Endothelial cell of umbilical vein (primary cell): ENCODE measurements at regions not wholly inside any gene's neighbourhood (a gene's known extent, or its start where the extent isn't known, plus 50 kb on each side); places are given as distances from the start of the nearest gene placed in this dataset.

Source experiments
- BruUV-seq: library from RNA; stranded (reverse); fragments of 400-500 nt; replicated peaks from 2 replicates; lab custom pipeline; 2021; lab: Mats Ljungman, UMichigan
- CTCF ChIA-PET: fragments of 300-600, 350-600 bp; sonication (Branson Sonifier 250); formaldehyde crosslinking; loops from one replicate; lab custom pipeline; 2021; ENCODE audit warnings: antibody characterized with exemption, inconsistent platforms; lab: Charles Lee
- POLR2A ChIA-PET: fragments of 300-600, 350-600 bp; sonication (Branson Sonifier 250); formaldehyde crosslinking; loops from one replicate; lab custom pipeline; 2021; ENCODE audit warnings: antibody characterized with exemption, inconsistent platforms; lab: Charles Lee
- DNase-seq: peaks from one replicate; pipeline ENCODE4 v3.0.0-alpha.2; 2011; ENCODE audit warnings: low read depth, low spot score
- FAIRE-seq: peaks from 2 replicates; lab custom pipeline; 2011; peaks lifted over from hg19 to GRCh38; lab: Jason Lieb, UNC
- H2AFZ ChIP-seq: 2 replicates; pipeline ENCODE4 v1.6.0; 2012; ENCODE audit warnings: low read depth, low read length, control low read depth, inconsistent platforms
- H3K27ac ChIP-seq: 2 replicates; pipeline ENCODE4 v1.5.1; 2011; ENCODE audit warnings: low read depth, mild to moderate bottlenecking, control low read depth, low read length, moderate library complexity; ENCODE audit not compliant: insufficient read depth
- H3K27me3 ChIP-seq, 2 experiments: 2 replicates each; pipeline versions ENCODE4 v1.6.0 to v1.6.1; 2011; ENCODE audit warnings: low read length in 2 of 2, mixed read lengths in 1 of 2; ENCODE audit not compliant: control insufficient read depth in 2 of 2, insufficient read depth in 2 of 2
- H3K36me3 ChIP-seq, 2 experiments: 2 replicates in 1 of 2; 3 replicates in 1 of 2; pipeline ENCODE4 v1.5.1; 2011; ENCODE audit warnings: low read length in 2 of 2, mild to moderate bottlenecking in 1 of 2, moderate library complexity in 1 of 2; ENCODE audit not compliant: control insufficient read depth in 2 of 2, insufficient read depth in 2 of 2; ENCODE audit errors: extremely low read depth in 1 of 2
- H3K4me1 ChIP-seq: 3 replicates; pipeline ENCODE4 v1.5.1; 2011; ENCODE audit warnings: mild to moderate bottlenecking, low read length; ENCODE audit not compliant: control insufficient read depth, insufficient read depth; ENCODE audit errors: extremely low read depth
- H3K4me2 ChIP-seq: 2 replicates; pipeline ENCODE4 v1.6.1; 2011; ENCODE audit warnings: low read length, control low read depth, mixed read lengths; ENCODE audit not compliant: insufficient read depth
- H3K4me3 ChIP-seq, 3 experiments: fragments of 200-600 bp in 1 of 3; sonication (generic), shearing (Covaris generic) in 1 of 3; replicated peaks in 1 of 3; 2 replicates each; pipeline ENCODE4 v1.5.1; 2011 to 2016; ENCODE audit warnings: control low read depth in 3 of 3, low read length in 3 of 3, mild to moderate bottlenecking in 2 of 3, inconsistent platforms in 1 of 3, low read depth in 1 of 3, moderate library complexity in 1 of 3; ENCODE audit not compliant: insufficient read depth in 1 of 3
- H3K79me2 ChIP-seq: 2 replicates; pipeline ENCODE4 v1.6.0; 2012; ENCODE audit warnings: low read length, inconsistent platforms; ENCODE audit not compliant: control insufficient read depth, insufficient read depth
- H3K9ac ChIP-seq: replicated peaks from 2 replicates; pipeline ENCODE3; 2011; ENCODE audit warnings: low read length, control low read depth; ENCODE audit not compliant: insufficient read depth; ENCODE audit errors: extremely low read depth
- H3K9me1 ChIP-seq: replicated peaks from 3 replicates; pipeline ENCODE4 v1.6.0; 2011; ENCODE audit warnings: mild to moderate bottlenecking, low read length; ENCODE audit not compliant: control insufficient read depth, insufficient read depth; ENCODE audit errors: extremely low read depth
- H3K9me3 ChIP-seq: replicated peaks from 2 replicates; pipeline ENCODE4 v1.5.1; 2012; ENCODE audit warnings: low read length, inconsistent platforms; ENCODE audit not compliant: control insufficient read depth, insufficient read depth
- H4K20me1 ChIP-seq: replicated peaks from 2 replicates; pipeline ENCODE3; 2011; ENCODE audit warnings: mild to moderate bottlenecking, low read length; ENCODE audit not compliant: control insufficient read depth, insufficient read depth; ENCODE audit errors: extremely low read depth
- EZH2 ChIP-seq: IDR thresholded peaks from 2 replicates; pipeline ENCODE4 v1.6.1; 2012; ENCODE audit warnings: borderline replicate concordance, low read depth, mild to moderate bottlenecking, moderate library complexity, low read length, inconsistent platforms; ENCODE audit not compliant: severe bottlenecking
- FOS ChIP-seq: IDR thresholded peaks from 2 replicates; pipeline ENCODE4 v1.6.1; 2011; ENCODE audit warnings: mild to moderate bottlenecking, low read length, moderate library complexity, borderline replicate concordance; ENCODE audit not compliant: insufficient read depth
- GATA2 ChIP-seq: IDR thresholded peaks from 2 replicates; pipeline ENCODE4 v1.7.0; 2011; ENCODE audit warnings: low read depth, mild to moderate bottlenecking, moderate library complexity, mixed read lengths, low read length; ENCODE audit not compliant: insufficient read length, insufficient read depth
- JUN ChIP-seq: IDR thresholded peaks from 2 replicates; pipeline ENCODE4 v1.6.1; 2011; ENCODE audit warnings: borderline replicate concordance, low read depth; ENCODE audit not compliant: insufficient read length, insufficient read depth
- MYC ChIP-seq: IDR thresholded peaks from one replicate; pipeline ENCODE4 v1.6.1; 2011; ENCODE audit warnings: mild to moderate bottlenecking, low read depth, low read length
- POLR2A ChIP-seq: IDR thresholded peaks from 2 replicates; pipeline ENCODE4 v1.6.1; 2012; ENCODE audit warnings: low read depth, mild to moderate bottlenecking, control low read depth, low read length
- POLR2AphosphoS5 ChIP-seq: IDR thresholded peaks from 2 replicates; pipeline ENCODE4 v1.6.1; 2012; ENCODE audit warnings: low read depth, mild to moderate bottlenecking, control low read depth, low read length, moderate library complexity; ENCODE audit not compliant: insufficient read depth
- dilution Hi-C: fragments of 300-500 bp; cut with MboI; formaldehyde crosslinking; loops from one replicate; pipeline ENCODE4 v1.15.0; 2019; ENCODE audit warnings: low sequenced_read_pairs; ENCODE audit not compliant: extremely low pct_ligation_motif_present
- intact Hi-C: fragments of 100-400 bp; cut with micrococcal nuclease; formaldehyde crosslinking; loops from one replicate; pipeline ENCODE4 v1.10.0; 2022
- TF ChIP-seq, protein P1 (sequence below), 2 donors: IDR thresholded peaks; 1 replicate in 1 of 2; 2 replicates in 1 of 2; pipeline ENCODE4 v1.5.1; 2011; ENCODE audit warnings: low read length in 2 of 2, mild to moderate bottlenecking in 2 of 2, moderate library complexity in 2 of 2, control low read depth in 1 of 2, inconsistent platforms in 1 of 2, low read depth in 1 of 2; ENCODE audit not compliant: insufficient read depth in 1 of 2; ENCODE audit errors: extremely low read depth in 1 of 2
- TF ChIP-seq, protein P2 (sequence below): IDR thresholded peaks from 2 replicates; pipeline ENCODE4 v1.6.1; 2011; ENCODE audit not compliant: insufficient read depth, insufficient read length

DNA sequence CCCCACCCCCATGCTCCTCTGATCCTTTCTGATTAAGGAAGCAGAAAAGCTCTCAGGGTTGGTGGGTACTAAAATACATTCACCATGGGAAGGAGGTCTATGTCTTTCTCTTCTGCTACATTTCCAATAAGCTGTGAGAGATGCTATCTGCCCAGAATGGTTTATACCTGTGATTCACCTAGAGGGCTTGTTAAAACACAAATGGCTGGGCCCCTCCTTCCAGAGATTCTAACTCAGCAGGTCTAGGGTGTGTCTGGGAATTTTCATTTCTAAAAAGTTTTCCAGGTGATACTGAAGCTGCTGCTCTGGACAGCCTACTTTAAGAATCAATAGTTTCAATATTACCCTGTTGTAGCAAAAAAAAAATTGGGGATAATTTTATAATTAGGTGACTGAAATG is 772.2 kb upstream of the ZEB2 start:
- Histone ChIP-seq H3K4me2 (no peak overlapping the region), H3K27me3 (no peaks in the 10 kb centered on the region), H2AFZ (no peak overlapping the region), H3K9me3 (no peaks in the 10 kb centered on the region), H3K4me1 (no peaks in the 10 kb centered on the region), H3K4me3 (no peak overlapping the region), H3K36me3 (no peaks in the 10 kb centered on the region), H3K79me2 (no peaks in the 10 kb centered on the region), H3K9ac (no peak overlapping the region), H3K9me1 (no peaks in the 10 kb centered on the region), H4K20me1 (no peaks in the 10 kb centered on the region), H3K27ac (no peak overlapping the region)
- FAIRE-seq (no peak), DNase-seq (no peak)
- POLR2A ChIA-PET: no interaction called here
- CTCF ChIA-PET: no interaction called here
- no TSS peak for BruUV-seq
- intact Hi-C loops: no loop called here
- no peak for TF ChIP-seq MYC
- no peak for TF ChIP-seq EZH2
- no peak for TF ChIP-seq JUN
- TF ChIP-seq GATA2: no peak
- TF ChIP-seq, protein P1, sequence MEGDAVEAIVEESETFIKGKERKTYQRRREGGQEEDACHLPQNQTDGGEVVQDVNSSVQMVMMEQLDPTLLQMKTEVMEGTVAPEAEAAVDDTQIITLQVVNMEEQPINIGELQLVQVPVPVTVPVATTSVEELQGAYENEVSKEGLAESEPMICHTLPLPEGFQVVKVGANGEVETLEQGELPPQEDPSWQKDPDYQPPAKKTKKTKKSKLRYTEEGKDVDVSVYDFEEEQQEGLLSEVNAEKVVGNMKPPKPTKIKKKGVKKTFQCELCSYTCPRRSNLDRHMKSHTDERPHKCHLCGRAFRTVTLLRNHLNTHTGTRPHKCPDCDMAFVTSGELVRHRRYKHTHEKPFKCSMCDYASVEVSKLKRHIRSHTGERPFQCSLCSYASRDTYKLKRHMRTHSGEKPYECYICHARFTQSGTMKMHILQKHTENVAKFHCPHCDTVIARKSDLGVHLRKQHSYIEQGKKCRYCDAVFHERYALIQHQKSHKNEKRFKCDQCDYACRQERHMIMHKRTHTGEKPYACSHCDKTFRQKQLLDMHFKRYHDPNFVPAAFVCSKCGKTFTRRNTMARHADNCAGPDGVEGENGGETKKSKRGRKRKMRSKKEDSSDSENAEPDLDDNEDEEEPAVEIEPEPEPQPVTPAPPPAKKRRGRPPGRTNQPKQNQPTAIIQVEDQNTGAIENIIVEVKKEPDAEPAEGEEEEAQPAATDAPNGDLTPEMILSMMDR (IDR thresholded peaks at IDR 0.05; ENCODE audit: extremely low read depth in 1 of 2, insufficient read depth in 1 of 2, low read depth in 1 of 2, low read length in 2 of 2): no peak
- TF ChIP-seq FOS: no peak
- TF ChIP-seq POLR2AphosphoS5: no peak
- TF ChIP-seq POLR2A: no peak
- TF ChIP-seq, protein P2, sequence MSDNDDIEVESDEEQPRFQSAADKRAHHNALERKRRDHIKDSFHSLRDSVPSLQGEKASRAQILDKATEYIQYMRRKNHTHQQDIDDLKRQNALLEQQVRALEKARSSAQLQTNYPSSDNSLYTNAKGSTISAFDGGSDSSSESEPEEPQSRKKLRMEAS: no peak
- dilution Hi-C loops: no loop called here
